22Rv1 (cell line): ENCODE measurements at regions not wholly inside any gene's neighbourhood (a gene's known extent, or its start where the extent isn't known, plus 50 kb on each side); places are given as distances from the start of the nearest gene placed in this dataset.

ENCODE experiments used
- ZFX ChIP-seq: fragments of 450-650 bp; IDR thresholded peaks from 2 replicates; pipeline ENCODE4 v1.6.1; 2017; ENCODE audit warnings: antibody characterized with exemption, borderline replicate concordance
- TF ChIP-seq, protein P1 (sequence below): fragments of 450-650 bp; IDR thresholded peaks from 2 replicates; pipeline ENCODE4 v1.5.1; 2017; ENCODE audit warnings: mild to moderate bottlenecking

DNA sequence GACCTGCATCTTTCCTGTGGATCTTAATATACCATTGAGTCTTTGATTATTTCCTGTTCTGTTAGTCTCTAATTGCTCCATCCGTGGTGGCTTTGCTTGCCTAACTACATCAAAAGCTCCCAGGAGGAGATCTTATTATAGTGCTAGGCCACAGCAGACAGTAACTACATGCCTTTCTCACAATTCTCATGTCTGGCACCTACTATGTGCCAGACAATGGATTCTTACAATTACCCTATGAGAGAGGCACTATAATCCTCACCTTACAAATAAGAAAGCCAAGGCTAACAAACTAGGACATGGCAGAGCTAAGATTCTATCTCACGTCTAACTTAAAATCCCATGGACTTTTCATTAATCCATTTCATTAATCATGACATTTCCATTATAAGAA, 70.3 kb upstream of the TARS1 start:
- TF ChIP-seq, protein P1, sequence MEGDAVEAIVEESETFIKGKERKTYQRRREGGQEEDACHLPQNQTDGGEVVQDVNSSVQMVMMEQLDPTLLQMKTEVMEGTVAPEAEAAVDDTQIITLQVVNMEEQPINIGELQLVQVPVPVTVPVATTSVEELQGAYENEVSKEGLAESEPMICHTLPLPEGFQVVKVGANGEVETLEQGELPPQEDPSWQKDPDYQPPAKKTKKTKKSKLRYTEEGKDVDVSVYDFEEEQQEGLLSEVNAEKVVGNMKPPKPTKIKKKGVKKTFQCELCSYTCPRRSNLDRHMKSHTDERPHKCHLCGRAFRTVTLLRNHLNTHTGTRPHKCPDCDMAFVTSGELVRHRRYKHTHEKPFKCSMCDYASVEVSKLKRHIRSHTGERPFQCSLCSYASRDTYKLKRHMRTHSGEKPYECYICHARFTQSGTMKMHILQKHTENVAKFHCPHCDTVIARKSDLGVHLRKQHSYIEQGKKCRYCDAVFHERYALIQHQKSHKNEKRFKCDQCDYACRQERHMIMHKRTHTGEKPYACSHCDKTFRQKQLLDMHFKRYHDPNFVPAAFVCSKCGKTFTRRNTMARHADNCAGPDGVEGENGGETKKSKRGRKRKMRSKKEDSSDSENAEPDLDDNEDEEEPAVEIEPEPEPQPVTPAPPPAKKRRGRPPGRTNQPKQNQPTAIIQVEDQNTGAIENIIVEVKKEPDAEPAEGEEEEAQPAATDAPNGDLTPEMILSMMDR: no peak
- no peak for TF ChIP-seq ZFX
